Sigmoid colon (tissue), 4 donors: ENCODE measurements at regions not wholly inside any gene's neighbourhood (a gene's known extent, or its start where the extent isn't known, plus 50 kb on each side); places are given as distances from the start of the nearest gene placed in this dataset.

Experiments
- CTCF ChIP-seq, 4 experiments: fragments of 450-650 bp in 3 of 4; fragments of 200-600 bp in 1 of 4; IDR thresholded peaks; one replicate each; pipeline ENCODE4 v1.5.1; 2016 to 2019; ENCODE audit warnings: antibody characterized with exemption in 4 of 4, mild to moderate bottlenecking in 3 of 4, moderate library complexity in 2 of 4
- POLR2A ChIP-seq, 2 donors: fragments of 450-650 bp; IDR thresholded peaks; one replicate each; pipeline ENCODE4 v1.6.1; 2016; ENCODE audit warnings: antibody characterized with exemption in 2 of 2, mild to moderate bottlenecking in 2 of 2, moderate library complexity in 2 of 2
- POLR2AphosphoS5 ChIP-seq, 4 donors: sonication (generic); formaldehyde crosslinking; IDR thresholded peaks; one replicate each; pipeline ENCODE4 v1.6.1; 2017; ENCODE audit warnings: antibody characterized with exemption in 4 of 4

DNA sequence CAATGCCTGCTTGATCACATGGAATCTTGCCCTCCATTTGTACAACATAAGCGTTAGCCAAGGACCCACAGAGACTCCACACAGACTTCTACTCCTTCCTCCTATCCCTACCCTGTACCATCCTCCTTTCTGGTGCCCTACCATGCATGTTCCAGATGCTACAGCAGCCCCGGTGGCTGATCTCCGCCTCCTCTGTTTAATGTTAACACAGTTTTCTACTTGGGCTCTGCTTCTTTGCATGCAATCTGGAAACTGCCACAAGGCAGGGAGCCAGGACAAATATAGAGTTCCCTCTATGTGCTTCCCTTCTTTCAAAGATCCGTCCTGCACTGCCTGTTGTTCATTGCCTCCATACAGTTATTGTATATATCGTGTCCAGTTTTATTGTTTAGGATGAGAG, 368.6 kb upstream of the TENM3 start:
- TF ChIP-seq CTCF (IDR thresholded peaks at IDR 0.05) = no peak
- TF ChIP-seq POLR2A (IDR thresholded peaks at IDR 0.05) = no peak
- TF ChIP-seq POLR2AphosphoS5 (IDR thresholded peaks at IDR 0.05) = no peak
